Progenitor cell of endocrine pancreas (in vitro differentiated cells): ENCODE measurements at regions not wholly inside any gene's neighbourhood (a gene's known extent, or its start where the extent isn't known, plus 50 kb on each side); places are given as distances from the start of the nearest gene placed in this dataset.
"Not testable (repeated sequence)": the region's sequence is repeated elsewhere in the genome, so short reads cannot be mapped to it uniquely, and the experiment has no call there.

Experiments used
- DNase-seq: peaks from one replicate; pipeline ENCODE4 v3.0.0; 2021; ENCODE audit warnings: low spot score; ENCODE audit not compliant: unreplicated experiment
- H3K27ac Mint-ChIP-seq: 2 replicates; pipeline ENCODE4 v1.8.0; 2021; ENCODE audit warnings: mild to moderate bottlenecking, moderate library complexity, mixed read lengths
- H3K27me3 Mint-ChIP-seq: 2 replicates; pipeline ENCODE4 v1.8.0; 2021; ENCODE audit warnings: mixed read lengths
- H3K36me3 Mint-ChIP-seq: 2 replicates; pipeline ENCODE4 v1.8.0; 2022; ENCODE audit warnings: mixed read lengths; ENCODE audit not compliant: insufficient read depth
- H3K4me1 Mint-ChIP-seq: 2 replicates; pipeline ENCODE4 v1.8.0; 2021; ENCODE audit warnings: low read depth, mixed read lengths
- H3K4me3 Mint-ChIP-seq: 2 replicates; pipeline ENCODE4 v1.8.0; 2021; ENCODE audit warnings: low read depth, mild to moderate bottlenecking, moderate library complexity, mixed read lengths
- H3K9me3 Mint-ChIP-seq: 2 replicates; pipeline ENCODE4 v1.8.0; 2021; ENCODE audit warnings: low read depth, mixed read lengths
- TF ChIP-seq, protein P1 (sequence below): fragments of 200-600 bp; sonication (generic); IDR thresholded peaks from one replicate; pipeline ENCODE4 v1.5.0; 2021; ENCODE audit warnings: antibody characterized with exemption, mild to moderate bottlenecking; ENCODE audit not compliant: unreplicated experiment

GRCh38 chr13:50537029-50537428, 306.5 kb downstream of the DLEU7 start:
- peaks cover 27% of the 10 kb centered on the region for H3K9me3 Mint-ChIP-seq
- no peak overlapping the region for H3K4me3 Mint-ChIP-seq
- H3K27ac Mint-ChIP-seq = no peak overlapping the region
- H3K27me3 Mint-ChIP-seq = no peaks in the 10 kb centered on the region
- DNase-seq = no peak
- TF ChIP-seq, protein P1, sequence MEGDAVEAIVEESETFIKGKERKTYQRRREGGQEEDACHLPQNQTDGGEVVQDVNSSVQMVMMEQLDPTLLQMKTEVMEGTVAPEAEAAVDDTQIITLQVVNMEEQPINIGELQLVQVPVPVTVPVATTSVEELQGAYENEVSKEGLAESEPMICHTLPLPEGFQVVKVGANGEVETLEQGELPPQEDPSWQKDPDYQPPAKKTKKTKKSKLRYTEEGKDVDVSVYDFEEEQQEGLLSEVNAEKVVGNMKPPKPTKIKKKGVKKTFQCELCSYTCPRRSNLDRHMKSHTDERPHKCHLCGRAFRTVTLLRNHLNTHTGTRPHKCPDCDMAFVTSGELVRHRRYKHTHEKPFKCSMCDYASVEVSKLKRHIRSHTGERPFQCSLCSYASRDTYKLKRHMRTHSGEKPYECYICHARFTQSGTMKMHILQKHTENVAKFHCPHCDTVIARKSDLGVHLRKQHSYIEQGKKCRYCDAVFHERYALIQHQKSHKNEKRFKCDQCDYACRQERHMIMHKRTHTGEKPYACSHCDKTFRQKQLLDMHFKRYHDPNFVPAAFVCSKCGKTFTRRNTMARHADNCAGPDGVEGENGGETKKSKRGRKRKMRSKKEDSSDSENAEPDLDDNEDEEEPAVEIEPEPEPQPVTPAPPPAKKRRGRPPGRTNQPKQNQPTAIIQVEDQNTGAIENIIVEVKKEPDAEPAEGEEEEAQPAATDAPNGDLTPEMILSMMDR = no peak
- H3K36me3 Mint-ChIP-seq = peaks cover 16% of the 10 kb centered on the region
- no peaks in the 10 kb centered on the region for H3K4me1 Mint-ChIP-seq

DNA sequence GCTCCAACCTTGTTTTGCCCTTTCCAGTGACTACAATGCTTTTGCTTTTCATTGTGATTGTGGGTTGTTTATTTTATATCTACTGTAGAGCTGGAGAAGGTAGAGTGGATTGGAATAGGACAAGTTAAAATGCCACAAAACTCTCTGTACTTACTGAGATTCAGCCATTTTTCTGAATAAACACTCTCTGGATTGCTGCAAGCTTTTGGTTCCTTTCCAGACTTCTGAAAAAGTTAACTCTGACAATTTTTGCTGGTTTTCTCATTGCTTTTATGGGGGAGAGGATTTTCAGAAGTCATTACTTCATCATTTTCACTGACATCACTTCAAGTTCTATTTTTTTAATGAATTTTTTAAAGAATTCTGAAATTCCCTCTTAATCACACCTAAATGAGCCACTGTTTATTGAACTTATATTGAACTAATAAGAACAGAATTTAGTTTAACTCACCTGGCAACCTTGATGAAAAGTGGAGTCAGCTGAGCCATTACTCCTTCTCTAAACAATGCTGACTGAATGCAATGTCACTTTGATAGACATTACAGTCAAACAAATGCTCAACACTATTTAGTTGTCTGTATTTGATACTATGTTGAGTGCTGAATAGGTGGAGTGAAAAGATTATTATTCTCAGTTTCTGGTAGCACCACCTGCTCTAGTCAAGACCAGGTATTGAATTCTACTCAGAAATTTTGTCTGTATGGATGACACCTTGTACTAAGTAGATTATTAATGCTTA, 303.5 kb downstream of the DLEU7 start:
- Mint-ChIP-seq H3K27me3 (no peaks in the 10 kb centered on the region), H3K36me3 (peaks cover 13% of the 10 kb centered on the region), H3K9me3 (peaks cover 19% of the 10 kb centered on the region), H3K4me3 (no peak overlapping the region), H3K4me1 (no peaks in the 10 kb centered on the region), H3K27ac (no peak overlapping the region)
- TF ChIP-seq, protein P1 = no peak
- DNase-seq = no peak

DNA sequence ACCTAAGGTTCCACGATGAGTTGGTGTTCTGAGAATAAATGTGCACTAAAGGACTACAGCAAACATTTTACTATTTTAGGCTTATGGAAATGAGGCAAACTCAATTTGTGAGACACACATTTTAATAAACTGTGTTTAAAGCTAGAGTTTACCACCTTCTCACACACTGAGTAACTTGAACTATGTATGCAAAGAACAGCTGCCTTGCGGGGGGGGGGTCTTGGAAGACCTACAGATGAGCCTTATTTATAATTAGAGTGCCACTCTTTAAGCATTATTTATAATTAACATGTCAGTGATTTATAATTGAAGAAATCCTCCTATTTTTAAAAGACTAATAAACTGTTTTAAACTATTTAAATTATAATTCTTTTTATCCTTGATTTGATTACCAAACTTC, 300.4 kb downstream of the DLEU7 start:
- H3K9me3 Mint-ChIP-seq = peaks cover 9% of the 10 kb centered on the region
- no peak for DNase-seq
- H3K36me3 Mint-ChIP-seq = peaks cover 4% of the 10 kb centered on the region
- no peaks in the 10 kb centered on the region for H3K4me1 Mint-ChIP-seq
- TF ChIP-seq, protein P1 = no peak
- H3K27ac Mint-ChIP-seq = no peak overlapping the region
- no peaks in the 10 kb centered on the region for H3K27me3 Mint-ChIP-seq
- no peak overlapping the region for H3K4me3 Mint-ChIP-seq

- H3K36me3 Mint-ChIP-seq = peaks cover 3% of the 10 kb centered on the region
- no peak overlapping the region for H3K4me3 Mint-ChIP-seq
- no peaks in the 10 kb centered on the region for H3K27me3 Mint-ChIP-seq
- DNase-seq = no peak
- peaks cover 4% of the 10 kb centered on the region for H3K9me3 Mint-ChIP-seq
- TF ChIP-seq, protein P1 = no peak
- no peaks in the 10 kb centered on the region for H3K4me1 Mint-ChIP-seq
- peak overlapping the region; percentile 54 for H3K27ac Mint-ChIP-seq
Observed at GRCh38 chr13:50543782-50544181, 299.7 kb downstream of the DLEU7 start.

GRCh38 chr13:50544211-50544610, 299.3 kb downstream of the DLEU7 start:
- no peak overlapping the region for H3K4me3 Mint-ChIP-seq
- no peak for DNase-seq
- H3K36me3 Mint-ChIP-seq = no peaks in the 10 kb centered on the region
- H3K27me3 Mint-ChIP-seq = no peaks in the 10 kb centered on the region
- no peaks in the 10 kb centered on the region for H3K4me1 Mint-ChIP-seq
- no peaks in the 10 kb centered on the region for H3K9me3 Mint-ChIP-seq
- no peak overlapping the region for H3K27ac Mint-ChIP-seq
- TF ChIP-seq, protein P1 = no peak

GRCh38 chr13:50547175-50547574, 296.3 kb downstream of the DLEU7 start:
- DNase-seq, H3K4me3 Mint-ChIP-seq, H3K27ac Mint-ChIP-seq, H3K27me3 Mint-ChIP-seq, H3K9me3 Mint-ChIP-seq, H3K4me1 Mint-ChIP-seq, H3K36me3 Mint-ChIP-seq: not testable (repeated sequence)
